K562 (cell line): ENCODE measurements at regions not wholly inside any gene's neighbourhood (a gene's known extent, or its start where the extent isn't known, plus 50 kb on each side); places are given as distances from the start of the nearest gene placed in this dataset.

ENCODE experiments used
- ATAC-seq: fragments of 200-7000 bp; cut with Tn5 transposase; 3 replicates; pipeline ENCODE4 v1.9.1; 2020; ENCODE audit warnings: moderate library complexity
- BruUV-seq: library from RNA; stranded (reverse); fragments of 400-500 nt; replicated peaks from 2 replicates; lab custom pipeline; 2021; lab: Mats Ljungman, UMichigan
- CTCF ChIA-PET: fragments of 300-600 bp; formaldehyde crosslinking; extraction: SDS; loops from one replicate; lab custom pipeline; 2021; ENCODE audit warnings: low intra/inter-chr PET ratio; lab: Yijun Ruan, JAX
- POLR2A ChIA-PET: fragments of 300-600, 350-650 bp; sonication (Branson Sonifier 250); formaldehyde crosslinking; extraction: SDS; loops from one replicate; lab custom pipeline; 2021; ENCODE audit warnings: antibody characterized with exemption, inconsistent platforms; lab: Yijun Ruan, JAX
- DNase-seq, 4 experiments: peaks; one replicate each; pipeline versions ENCODE4 v3.0.0 to v3.0.0-alpha.2; 2011 to 2018; ENCODE audit warnings: low spot score in 3 of 4, mixed read lengths in 3 of 4; ENCODE audit errors: extremely low read depth in 1 of 4
- FAIRE-seq: peaks from 2 replicates; lab custom pipeline; 2011; peaks lifted over from hg19 to GRCh38; lab: Jason Lieb, UNC
- H2AFZ ChIP-seq: 2 replicates; pipeline ENCODE4 v1.6.0; 2011; ENCODE audit warnings: low read depth, low read length, control low read depth, inconsistent platforms
- H3K27ac ChIP-seq: fragments of 200-600 bp; 3 replicates; pipeline ENCODE4 v1.8.0; 2011; ENCODE audit warnings: low read depth, mild to moderate bottlenecking, control low read depth, inconsistent platforms, low read length, moderate library complexity, mixed read lengths; ENCODE audit errors: extremely low read depth
- H3K27me3 ChIP-seq, 2 experiments: fragments of 300-600 bp in 1 of 2; 2 replicates in 1 of 2; 3 replicates in 1 of 2; pipeline versions ENCODE4 v1.6.0 to v1.8.0; 2011; ENCODE audit warnings: inconsistent platforms in 2 of 2, low read length in 2 of 2, mild to moderate bottlenecking in 1 of 2, mixed read lengths in 1 of 2, moderate library complexity in 1 of 2; ENCODE audit not compliant: control insufficient read depth in 2 of 2, insufficient read depth in 2 of 2
- H3K36me3 ChIP-seq: fragments of 300-600 bp; 3 replicates; pipeline ENCODE4 v1.8.0; 2011; ENCODE audit warnings: mild to moderate bottlenecking, low read length, inconsistent platforms; ENCODE audit not compliant: control insufficient read depth, insufficient read depth
- H3K4me1 ChIP-seq, 2 experiments: fragments of 200-600 bp in 1 of 2; replicated peaks in 1 of 2; 2 replicates in 1 of 2; 3 replicates in 1 of 2; pipeline versions ENCODE4 v1.5.1 to v1.8.0; 2011; ENCODE audit warnings: inconsistent platforms in 2 of 2, low read length in 2 of 2, mild to moderate bottlenecking in 1 of 2, mixed read lengths in 1 of 2, moderate library complexity in 1 of 2; ENCODE audit not compliant: control insufficient read depth in 2 of 2, insufficient read depth in 2 of 2
- H3K4me2 ChIP-seq: 2 replicates; pipeline ENCODE4 v1.6.1; 2011; ENCODE audit warnings: low read length, control low read depth, inconsistent platforms, mixed read lengths; ENCODE audit not compliant: insufficient read depth
- H3K4me3 ChIP-seq: fragments of 200-600 bp; sonication (generic), shearing (Covaris generic); 2 replicates; pipeline ENCODE4 v1.5.1; 2016; ENCODE audit warnings: control low read depth, inconsistent platforms
- H3K79me2 ChIP-seq: fragments of 200-600 bp; 3 replicates; pipeline ENCODE4 v1.8.0; 2011; ENCODE audit warnings: low read length, inconsistent platforms; ENCODE audit not compliant: control insufficient read depth, insufficient read depth
- H3K9ac ChIP-seq, 2 experiments: 2 replicates each; pipeline versions ENCODE4 v1.6.0 to v1.6.1; 2011; ENCODE audit warnings: low read depth in 2 of 2, low read length in 2 of 2, control low read depth in 1 of 2, inconsistent platforms in 1 of 2, mild to moderate bottlenecking in 1 of 2, mixed read lengths in 1 of 2; ENCODE audit not compliant: insufficient read depth in 1 of 2
- H3K9me1 ChIP-seq: one replicate; pipeline ENCODE4 v1.6.0; 2011; ENCODE audit warnings: inconsistent platforms, mild to moderate bottlenecking, low read length, moderate library complexity; ENCODE audit not compliant: control insufficient read depth, insufficient read depth
- H3K9me3 ChIP-seq: replicated peaks from 2 replicates; pipeline ENCODE4 v1.5.1; 2011; ENCODE audit warnings: low read depth, low read length, inconsistent platforms; ENCODE audit not compliant: control insufficient read depth, insufficient read depth
- H4K20me1 ChIP-seq: replicated peaks from 2 replicates; pipeline ENCODE4 v1.6.1; 2011; ENCODE audit warnings: low read length, inconsistent platforms, mixed read lengths; ENCODE audit not compliant: control insufficient read depth, insufficient read depth
- CTBP1 ChIP-seq: fragments of 450-650 bp; IDR thresholded peaks from 2 replicates; pipeline ENCODE4 v1.6.1; 2016; ENCODE audit warnings: borderline replicate concordance
- ELF2 ChIP-seq: fragments of 250-450 bp; sonication (Bioruptor Pico); IDR thresholded peaks from 2 replicates; pipeline ENCODE4 v1.5.0; 2021; ENCODE audit warnings: mild to moderate bottlenecking
- GTF2E2 ChIP-seq: fragments of 200-800 bp; sonication (Bioruptor generic); IDR thresholded peaks from 2 replicates; pipeline ENCODE4 v1.6.1; 2016; ENCODE audit warnings: missing genetic modification characterization, missing compliant biosample characterization
- HDAC1 ChIP-seq, 2 experiments: fragments of 450-650 bp; IDR thresholded peaks; 2 replicates each; pipeline ENCODE4 v1.6.1; 2016 to 2017; ENCODE audit warnings: inconsistent platforms in 1 of 2, mild to moderate bottlenecking in 1 of 2, moderate library complexity in 1 of 2
- HMGXB4 ChIP-seq: sonication (generic); formaldehyde crosslinking; IDR thresholded peaks from 2 replicates; pipeline ENCODE4 v1.8.1; 2023; ENCODE audit warnings: mild to moderate bottlenecking, missing genetic modification reagents
- HOXB6 ChIP-seq: fragments of 250-450 bp; sonication (Bioruptor Pico); IDR thresholded peaks from 2 replicates; pipeline ENCODE4 v1.5.1; 2022; ENCODE audit warnings: mild to moderate bottlenecking, borderline replicate concordance
- LCOR ChIP-seq: sonication (generic); formaldehyde crosslinking; IDR thresholded peaks from 2 replicates; pipeline ENCODE4 v1.8.0; 2022; ENCODE audit warnings: mild to moderate bottlenecking, missing genetic modification reagents
- MGA ChIP-seq: fragments of 450-650 bp; IDR thresholded peaks from 2 replicates; pipeline ENCODE4 v1.6.1; 2016; ENCODE audit warnings: mild to moderate bottlenecking, moderate library complexity
- MXI1 ChIP-seq: IDR thresholded peaks from 2 replicates; pipeline ENCODE4 v1.6.1; 2011; ENCODE audit warnings: low read depth, mild to moderate bottlenecking, improper control_type of control experiment, low read length
- NFIC ChIP-seq: fragments of 450-650 bp; IDR thresholded peaks from 2 replicates; pipeline ENCODE4 v1.6.1; 2017; ENCODE audit warnings: mild to moderate bottlenecking, inconsistent platforms
- ZNF778 ChIP-seq: fragments of 450-650 bp; formaldehyde crosslinking; IDR thresholded peaks from 2 replicates; pipeline ENCODE4 v1.4.0; 2020; ENCODE audit warnings: mild to moderate bottlenecking, moderate library complexity
- WGBS: fragments of 100-300 bp; shearing (Covaris generic); methylation state at CpG from one replicate; pipeline ENCODE4 v1.1.6; 2016; ENCODE audit warnings: low coverage, mixed read lengths; ENCODE audit not compliant: insufficient coverage; ENCODE audit errors: missing lambda C conversion rate; 5-methylcytosine and 5-hydroxymethylcytosine counted together
- in situ Hi-C: fragments of 300-500 bp; cut with MboI; formaldehyde crosslinking; loops from 4 replicates; pipeline ENCODE4 v1.15.0; 2018; ENCODE audit warnings: inconsistent platforms, mixed read lengths
- intact Hi-C: fragments of 100-400 bp; cut with micrococcal nuclease; formaldehyde crosslinking; loops from 2 replicates; pipeline ENCODE4 v1.14.2; 2022

GRCh38 chr9:108100571-108100970 is 611.0 kb upstream of the KLF4 start:
- Histone ChIP-seq H3K4me3 (no peak overlapping the region), H4K20me1 (no peaks in the 10 kb centered on the region), H3K4me1 (peaks cover 19 to 51% of the 10 kb centered on the region in 2 experiments), H3K9me3 (no peaks in the 10 kb centered on the region), H3K27me3 (no peaks in the 10 kb centered on the region), H3K9ac (no peak overlapping the region), H2AFZ (peak overlapping the region; percentile 30; the same call in 1 of the 2 replicates), H3K4me2 (no peak overlapping the region), H3K27ac (no peak overlapping the region), H3K36me3 (no peaks in the 10 kb centered on the region), H3K9me1 (no peaks in the 10 kb centered on the region), H3K79me2 (no peaks in the 10 kb centered on the region)
- intact Hi-C loops: no loop called here
- no TSS peak for BruUV-seq
- ChIA-PET POLR2A (interaction anchor here (1.2 kb wide), 1 partner anchor 50 kb away, joined by 3 read pairs; no protein-coding TSS in a partner anchor), CTCF (no interaction called here)
- WGBS: 20% methylated on average over 6 of the region's 6 CpGs
- FAIRE-seq (no peak), ATAC-seq (no peak; the same call in 2 of the 3 replicates), DNase-seq (no peak)
- in situ Hi-C loops: no loop called here
- no peak for TF ChIP-seq HOXB6
- peak; percentile 41 for TF ChIP-seq NFIC
- peak; percentile 46; the same call in 1 of the 2 replicates for TF ChIP-seq MGA
- TF ChIP-seq CTBP1: peak; percentile 40; the same call in 1 of the 2 replicates
- TF ChIP-seq ZNF778 (CRISPR knock-in tag): no peak
- TF ChIP-seq GTF2E2: 0 out of 2 replicates have a peak, but pooled peaks have one; percentile 25
- TF ChIP-seq ELF2 (CRISPR knock-in tag): 0 out of 2 replicates have a peak, but pooled peaks have one; percentile 17
- no peak for TF ChIP-seq LCOR (CRISPR knock-in tag)
- no peak for TF ChIP-seq HMGXB4 (CRISPR knock-in tag)
- 0 out of 4 replicates have a peak, but pooled peaks of 1 of the 2 experiments have one; percentile 21 for TF ChIP-seq HDAC1 (IDR thresholded peaks at IDR 0.05)
- TF ChIP-seq MXI1: no peak
